A673 (cell line): ENCODE measurements at regions not wholly inside any gene's neighbourhood (a gene's known extent, or its start where the extent isn't known, plus 50 kb on each side); places are given as distances from the start of the nearest gene placed in this dataset.

Experiments used
- BruUV-seq: library from RNA; stranded (reverse); fragments of 400-500 nt; replicated peaks from 2 replicates; lab custom pipeline; 2021; lab: Mats Ljungman, UMichigan
- CTCF ChIA-PET: fragments of 300-600 bp; sonication (Branson Sonifier 250); formaldehyde crosslinking; loops from one replicate; lab custom pipeline; 2022; ENCODE audit warnings: antibody characterized with exemption; lab: Charles Lee
- POLR2A ChIA-PET: fragments of 300-600 bp; sonication (Branson Sonifier 250); formaldehyde crosslinking; loops from one replicate; lab custom pipeline; 2022; ENCODE audit warnings: antibody characterized with exemption; ENCODE audit not compliant: low non-redundant PET; lab: Charles Lee
- DNase-seq: peaks from one replicate; pipeline ENCODE4 v3.0.0-alpha.2; 2015; ENCODE audit warnings: low spot score
- H3K27ac ChIP-seq: fragments of 200-600 bp; sonication (generic); 2 replicates; pipeline ENCODE4 v1.5.1; 2016; ENCODE audit warnings: mixed run types, low read depth, mild to moderate bottlenecking, mixed read lengths, antibody characterized with exemption, low read length; ENCODE audit not compliant: poor library complexity, severe bottlenecking
- H3K27me3 ChIP-seq: fragments of 200-600 bp; sonication (generic); replicated peaks from 2 replicates; pipeline ENCODE4 v1.6.1; 2017; ENCODE audit warnings: mixed run types, low read depth, mild to moderate bottlenecking, mixed read lengths, antibody characterized with exemption, low read length; ENCODE audit not compliant: insufficient read depth, poor library complexity
- H3K36me3 ChIP-seq: fragments of 200-600 bp; sonication (generic); 2 replicates; pipeline ENCODE4 v1.6.1; 2016; ENCODE audit warnings: mixed run types, mild to moderate bottlenecking, mixed read lengths, antibody characterized with exemption, low read length; ENCODE audit not compliant: insufficient read depth, poor library complexity, severe bottlenecking
- H3K4me1 ChIP-seq: fragments of 200-600 bp; sonication (generic); 2 replicates; pipeline ENCODE4 v1.6.1; 2017; ENCODE audit warnings: mixed run types, mild to moderate bottlenecking, mixed read lengths, antibody characterized with exemption, low read length; ENCODE audit not compliant: insufficient read depth, poor library complexity, severe bottlenecking
- H3K4me3 ChIP-seq: fragments of 200-600 bp; sonication (generic); 2 replicates; pipeline ENCODE4 v1.5.1; 2016; ENCODE audit warnings: low read depth, mixed run types, mild to moderate bottlenecking, mixed read lengths, low read length; ENCODE audit not compliant: poor library complexity, severe bottlenecking
- H3K9me3 ChIP-seq: fragments of 200-600 bp; sonication (generic); 2 replicates; pipeline ENCODE4 v1.6.1; 2016; ENCODE audit warnings: mixed run types, low read depth, mild to moderate bottlenecking, mixed read lengths, antibody characterized with exemption, low read length; ENCODE audit not compliant: poor library complexity, severe bottlenecking
- CTCF ChIP-seq: fragments of 300-800, 200-600 bp; sonication (generic); conservative IDR thresholded peaks from 2 replicates; pipeline ENCODE4 v1.5.1; 2017; ENCODE audit warnings: low read depth, mild to moderate bottlenecking, antibody characterized with exemption, low read length, moderate library complexity, mixed read lengths
- EZH2 ChIP-seq: fragments of 200-600 bp; sonication (generic); IDR thresholded peaks from 2 replicates; pipeline ENCODE4 v1.6.1; 2017; ENCODE audit warnings: borderline replicate concordance, low read depth, mild to moderate bottlenecking, mixed read lengths, antibody characterized with exemption, low read length; ENCODE audit not compliant: poor library complexity, severe bottlenecking
- intact Hi-C: fragments of 100-400 bp; cut with micrococcal nuclease; formaldehyde crosslinking; loops from one replicate; pipeline ENCODE4 v1.10.0; 2022; ENCODE audit not compliant: unreplicated experiment

GRCh38 chrX:39202641-39203040, 401.4 kb downstream of the MID1IP1 start:
- no peak overlapping the region for H3K4me3 ChIP-seq
- no peak for DNase-seq
- BruUV-seq: no TSS peak
- H3K27ac ChIP-seq: no peak overlapping the region
- no peaks in the 10 kb centered on the region for H3K27me3 ChIP-seq
- CTCF ChIA-PET: no interaction called here
- POLR2A ChIA-PET: interaction anchor here (0.6 kb wide), 1 partner anchor 1145 kb away, joined by 4 read pairs; no protein-coding TSS in a partner anchor
- intact Hi-C loops: no loop called here
- no peaks in the 10 kb centered on the region for H3K36me3 ChIP-seq
- no peaks in the 10 kb centered on the region for H3K9me3 ChIP-seq
- no peaks in the 10 kb centered on the region for H3K4me1 ChIP-seq
- TF ChIP-seq EZH2 (no peak), CTCF (no peak)

- H3K9me3 ChIP-seq: no peaks in the 10 kb centered on the region
- no peaks in the 10 kb centered on the region for H3K36me3 ChIP-seq
- no peaks in the 10 kb centered on the region for H3K4me1 ChIP-seq
- BruUV-seq: no TSS peak
- no peak overlapping the region for H3K27ac ChIP-seq
- ChIA-PET CTCF (no interaction called here), POLR2A (no interaction called here)
- no peak overlapping the region for H3K4me3 ChIP-seq
- no peaks in the 10 kb centered on the region for H3K27me3 ChIP-seq
- intact Hi-C loops: no loop called here
- DNase-seq: no peak
- TF ChIP-seq CTCF (no peak), EZH2 (no peak)
These were observed 402.2 kb downstream of the MID1IP1 start for GRCh38 chrX:39203427-39203826.

DNA sequence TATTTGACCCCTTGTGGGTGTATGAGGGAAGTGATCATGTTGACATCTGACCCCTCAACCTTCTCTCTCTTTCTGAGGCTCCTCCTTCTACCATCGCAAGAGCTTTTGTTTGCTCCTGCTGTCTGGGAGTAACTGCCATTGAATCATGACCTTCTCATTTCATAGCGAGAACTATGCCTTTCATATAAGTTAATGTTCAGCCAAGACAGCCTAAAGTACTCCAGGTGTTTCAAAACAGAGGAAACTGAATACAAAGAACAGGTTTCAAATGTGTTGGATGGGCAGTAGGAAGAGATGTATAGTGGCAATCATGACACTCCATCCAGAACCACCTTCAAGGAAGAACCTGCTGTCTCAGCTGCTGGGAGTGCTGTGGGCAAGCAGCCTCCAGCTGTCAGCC, 403.1 kb downstream of the MID1IP1 start:
- Histone ChIP-seq H3K27ac (no peak overlapping the region), H3K4me1 (no peaks in the 10 kb centered on the region), H3K36me3 (no peaks in the 10 kb centered on the region), H3K9me3 (no peaks in the 10 kb centered on the region), H3K27me3 (no peaks in the 10 kb centered on the region), H3K4me3 (no peak overlapping the region)
- no TSS peak for BruUV-seq
- ChIA-PET POLR2A (no interaction called here), CTCF (no interaction called here)
- intact Hi-C loops: no loop called here
- no peak for TF ChIP-seq EZH2
- no peak for TF ChIP-seq CTCF
- no peak for DNase-seq
